Stomach (tissue), 4 donors: ENCODE measurements at regions not wholly inside any gene's neighbourhood (a gene's known extent, or its start where the extent isn't known, plus 50 kb on each side); places are given as distances from the start of the nearest gene placed in this dataset.

Source experiments
- POLR2A ChIP-seq, 4 donors: fragments of 450-650 bp; IDR thresholded peaks; one replicate each; pipeline ENCODE4 v1.6.1; 2016; ENCODE audit warnings: antibody characterized with exemption in 4 of 4, control low read depth in 2 of 4, mild to moderate bottlenecking in 1 of 4, moderate library complexity in 1 of 4
- POLR2AphosphoS5 ChIP-seq, 3 donors: sonication (generic); formaldehyde crosslinking; IDR thresholded peaks; one replicate each; pipeline ENCODE4 v1.6.1; 2016; ENCODE audit warnings: antibody characterized with exemption in 3 of 3
- TF ChIP-seq, protein P1 (sequence below), 7 experiments: fragments of 450-650 bp in 4 of 7; fragments of 200-600 bp in 3 of 7; sonication (generic) in 3 of 7; IDR thresholded peaks; one replicate each; pipeline ENCODE4 v1.5.1; 2016 to 2019; ENCODE audit warnings: antibody characterized with exemption in 7 of 7, control low read depth in 2 of 7, mild to moderate bottlenecking in 1 of 7

DNA sequence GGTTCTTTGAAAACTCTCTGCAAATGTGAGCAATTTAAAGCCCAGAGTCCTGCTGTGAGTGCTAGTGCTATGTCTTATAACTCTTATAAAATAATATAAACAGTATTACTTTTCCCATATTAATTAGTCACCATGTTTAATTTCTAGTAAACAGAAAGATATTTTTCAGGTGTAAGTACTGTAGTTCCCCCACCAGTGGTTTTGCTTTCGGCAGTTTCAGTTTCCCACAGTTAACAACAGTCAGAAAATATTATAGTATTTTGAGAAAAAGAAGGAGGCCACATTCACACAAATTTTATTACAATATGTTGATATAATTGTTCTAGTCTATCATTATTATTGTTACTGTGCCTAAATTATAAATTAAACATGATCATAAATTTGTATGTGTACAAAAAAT, 800.5 kb downstream of the LRFN5 start:
- TF ChIP-seq POLR2AphosphoS5 (IDR thresholded peaks at IDR 0.05) (no peak), POLR2A (IDR thresholded peaks at IDR 0.05) (no peak)
- TF ChIP-seq, protein P1, sequence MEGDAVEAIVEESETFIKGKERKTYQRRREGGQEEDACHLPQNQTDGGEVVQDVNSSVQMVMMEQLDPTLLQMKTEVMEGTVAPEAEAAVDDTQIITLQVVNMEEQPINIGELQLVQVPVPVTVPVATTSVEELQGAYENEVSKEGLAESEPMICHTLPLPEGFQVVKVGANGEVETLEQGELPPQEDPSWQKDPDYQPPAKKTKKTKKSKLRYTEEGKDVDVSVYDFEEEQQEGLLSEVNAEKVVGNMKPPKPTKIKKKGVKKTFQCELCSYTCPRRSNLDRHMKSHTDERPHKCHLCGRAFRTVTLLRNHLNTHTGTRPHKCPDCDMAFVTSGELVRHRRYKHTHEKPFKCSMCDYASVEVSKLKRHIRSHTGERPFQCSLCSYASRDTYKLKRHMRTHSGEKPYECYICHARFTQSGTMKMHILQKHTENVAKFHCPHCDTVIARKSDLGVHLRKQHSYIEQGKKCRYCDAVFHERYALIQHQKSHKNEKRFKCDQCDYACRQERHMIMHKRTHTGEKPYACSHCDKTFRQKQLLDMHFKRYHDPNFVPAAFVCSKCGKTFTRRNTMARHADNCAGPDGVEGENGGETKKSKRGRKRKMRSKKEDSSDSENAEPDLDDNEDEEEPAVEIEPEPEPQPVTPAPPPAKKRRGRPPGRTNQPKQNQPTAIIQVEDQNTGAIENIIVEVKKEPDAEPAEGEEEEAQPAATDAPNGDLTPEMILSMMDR (IDR thresholded peaks at IDR 0.05), result no peak
